ENCODE measurements at regions not wholly inside any gene's neighbourhood (a gene's known extent, or its start where the extent isn't known, plus 50 kb on each side); places are given as distances from the start of the nearest gene placed in this dataset.

- H3K4me3 ChIP-seq = no peak overlapping the region
- H3K27ac ChIP-seq = no peak overlapping the region
- H3K27me3 ChIP-seq (replicated peaks; ENCODE audit: insufficient read depth) = no peaks in the 10 kb centered on the region
- DNase-seq (ENCODE audit: low spot score) = no peak
- no peaks in the 10 kb centered on the region for H3K36me3 ChIP-seq
- H3K4me1 ChIP-seq (replicated peaks) = no peaks in the 10 kb centered on the region
- TF ChIP-seq POLR2A (IDR thresholded peaks at IDR 0.05) (no peak), CTCF (IDR thresholded peaks at IDR 0.05) (no peak), POLR2AphosphoS5 (IDR thresholded peaks at IDR 0.05) (no peak)
- intact Hi-C loops (cut with DNase I) = loop anchor here (2.0 to 10.0 kb wide), 2 partner anchors 221 to 391 kb away; partner anchors contain the start of gene CITED2
- 77% methylated on average over 2 of the region's 2 CpGs for WGBS
- H3K9me3 ChIP-seq = no peaks in the 10 kb centered on the region
Measured at GRCh38 chr6:139765825-139766285, 391.4 kb upstream of the CITED2 start.

- Histone ChIP-seq H3K36me3 (no peaks in the 10 kb centered on the region), H3K27me3 (replicated peaks; ENCODE audit: insufficient read depth) (no peaks in the 10 kb centered on the region), H3K9me3 (no peaks in the 10 kb centered on the region), H3K4me1 (replicated peaks) (no peaks in the 10 kb centered on the region), H3K27ac (peak overlapping the region; percentile 26 to 38), H3K4me3 (no peak overlapping the region)
- DNase-seq (ENCODE audit: low spot score) = no peak
- peak; percentile 41 for TF ChIP-seq POLR2AphosphoS5 (IDR thresholded peaks at IDR 0.05)
- no peak for TF ChIP-seq CTCF (IDR thresholded peaks at IDR 0.05)
- intact Hi-C loops (cut with DNase I) = loop anchor here (2.0 to 10.0 kb wide), 3 partner anchors 167 to 390 kb away; partner anchors contain the start of gene CITED2
- WGBS = 54% methylated on average over 2 of the region's 2 CpGs
Measured at GRCh38 chr6:139764498-139764986, 390.1 kb upstream of the CITED2 start.

GRCh38 chr6:139763468-139764210 lies 389.2 kb upstream of the CITED2 start:
- no peak for DNase-seq (ENCODE audit: low spot score)

GRCh38 chr6:139762587-139763031 lies 388.2 kb upstream of the CITED2 start:
- TF ChIP-seq POLR2AphosphoS5 (IDR thresholded peaks at IDR 0.05) (no peak), POLR2A (IDR thresholded peaks at IDR 0.05) (no peak), CTCF (IDR thresholded peaks at IDR 0.05) (no peak)
- Histone ChIP-seq H3K4me1 (replicated peaks) (no peaks in the 10 kb centered on the region), H3K36me3 (no peaks in the 10 kb centered on the region), H3K27ac (no peak overlapping the region), H3K27me3 (replicated peaks; ENCODE audit: insufficient read depth) (no peaks in the 10 kb centered on the region), H3K4me3 (no peak overlapping the region), H3K9me3 (no peaks in the 10 kb centered on the region)
- WGBS = 67% methylated on average over 4 of the region's 4 CpGs
- intact Hi-C loops (cut with DNase I) = loop anchor here (5.0 to 10.0 kb wide), 2 partner anchors 165 to 218 kb away; no protein-coding TSS in a partner anchor
- DNase-seq (ENCODE audit: low spot score) = no peak

More at GRCh38 chr6:139763468-139764210, 389.2 kb upstream of the CITED2 start:
- TF ChIP-seq POLR2AphosphoS5 (IDR thresholded peaks at IDR 0.05) = no peak
- TF ChIP-seq CTCF (IDR thresholded peaks at IDR 0.05) = no peak
- TF ChIP-seq POLR2A (IDR thresholded peaks at IDR 0.05) = no peak
- Histone ChIP-seq H3K27ac (peak overlapping the region in 1 of 2 donors; percentile 26), H3K4me1 (replicated peaks) (no peaks in the 10 kb centered on the region), H3K4me3 (no peak overlapping the region), H3K9me3 (no peaks in the 10 kb centered on the region), H3K36me3 (no peaks in the 10 kb centered on the region), H3K27me3 (replicated peaks; ENCODE audit: insufficient read depth) (no peaks in the 10 kb centered on the region)
- intact Hi-C loops (cut with DNase I) = loop anchor here (2.0 to 10.0 kb wide), 3 partner anchors 166 to 389 kb away; partner anchors contain the start of gene CITED2
- 68% methylated on average over 4 of the region's 4 CpGs for WGBS
